Hypothalamus (tissue), 51 donors: ENCODE measurements at regions not wholly inside any gene's neighbourhood (a gene's known extent, or its start where the extent isn't known, plus 50 kb on each side); places are given as distances from the start of the nearest gene placed in this dataset.
A peak's percentile ranks its signal among the peaks of the same experiment; 100 is the strongest.
"Not testable (repeated sequence)": the region's sequence is repeated elsewhere in the genome, so short reads cannot be mapped to it uniquely, and the experiment has no call there.

Experiments used
- DNase-seq, 51 donors: peaks; one replicate each; lab custom pipeline; 2025; lab: John Stamatoyannopoulos, UW

- no peak for DNase-seq
These were observed 137.5 kb upstream of the SPRED1 start for GRCh38 chr15:38115121-38115520.

- DNase-seq: no peak
These were observed 134.9 kb upstream of the SPRED1 start for GRCh38 chr15:38117781-38118180.

DNA sequence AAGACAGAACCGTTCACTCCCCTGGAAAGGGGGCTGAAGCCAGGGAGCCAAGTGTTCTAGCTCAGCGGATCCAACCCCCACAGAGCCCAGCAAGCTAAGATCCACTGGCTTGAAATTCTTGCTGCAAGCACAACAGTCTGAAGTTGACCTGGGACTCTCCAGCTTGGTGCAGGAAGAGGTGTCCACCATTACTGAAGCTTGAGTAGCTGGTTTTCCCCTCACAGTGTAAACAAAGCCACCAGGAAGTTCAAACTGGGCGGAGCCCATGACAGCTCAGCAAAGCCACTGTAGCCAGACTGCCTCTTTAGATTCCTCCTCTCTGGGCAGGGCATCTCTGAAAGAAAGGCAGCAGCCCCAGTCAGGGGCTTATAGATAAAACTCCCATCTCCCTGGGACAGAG lies 132.8 kb upstream of the SPRED1 start:
- DNase-seq: not testable (repeated sequence)

GRCh38 chr15:38127306-38127771 lies 125.3 kb upstream of the SPRED1 start:
- DNase-seq: no peak

DNA sequence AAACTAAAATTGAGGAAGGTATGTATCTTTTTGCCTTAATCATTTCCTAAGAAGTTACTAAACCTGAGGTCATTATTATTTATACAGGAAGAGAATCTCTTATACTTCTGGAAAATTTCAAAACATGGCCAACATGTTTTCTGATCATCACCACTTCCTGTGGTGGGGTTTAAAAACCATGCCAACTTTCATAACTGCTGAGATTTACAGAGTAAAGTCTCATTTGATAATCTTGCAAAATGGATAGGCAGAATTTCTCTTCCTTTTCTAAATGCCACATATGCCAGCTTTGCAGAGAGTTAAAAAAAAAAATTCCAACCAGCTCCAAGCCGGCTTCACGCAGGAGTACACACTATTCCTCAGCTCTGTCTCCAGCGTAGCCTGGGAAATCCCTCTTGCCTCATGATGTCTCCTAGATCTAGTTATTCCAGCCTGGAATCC lies 124.3 kb upstream of the SPRED1 start:
- DNase-seq: peak in 2 of 51 donors; percentile 3 to 12

- DNase-seq: no peak
These were observed 123.7 kb upstream of the SPRED1 start for GRCh38 chr15:38128921-38129320.

DNA sequence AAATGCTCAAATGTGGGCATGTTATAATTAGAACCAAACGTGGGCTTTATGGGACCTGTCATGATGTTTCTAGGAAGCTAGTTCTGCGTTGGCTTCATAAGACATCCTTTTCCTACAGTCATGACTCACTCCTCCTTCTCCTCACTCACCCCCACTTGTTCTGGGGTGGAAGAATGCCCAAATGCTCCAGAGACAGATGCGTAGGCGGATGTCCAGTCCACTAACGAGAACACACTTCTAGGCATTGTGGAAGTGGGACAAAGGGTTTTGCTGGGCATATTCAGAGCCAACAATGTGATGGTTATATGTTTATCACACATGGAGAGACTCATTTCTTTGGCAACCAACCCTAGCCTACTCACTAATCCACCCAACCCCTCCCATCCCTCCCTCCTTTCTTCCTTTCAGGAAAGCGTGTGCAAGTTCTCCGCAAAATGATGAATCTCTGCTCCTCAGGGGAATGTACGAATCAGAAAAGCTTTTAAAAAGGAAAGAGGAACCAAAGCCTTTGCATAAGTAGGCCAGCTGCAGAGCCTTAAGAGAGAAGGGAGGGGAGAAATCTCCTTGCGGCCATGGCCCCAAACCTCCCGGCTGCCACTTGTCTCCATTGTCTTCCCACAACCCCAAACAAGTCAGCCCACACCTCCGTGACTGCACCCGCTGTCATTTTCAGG lies 123.0 kb upstream of the SPRED1 start:
- peak in 44 of 51 donors; percentile 6 to 86 (median 50) for DNase-seq

- DNase-seq: peak in 3 of 51 donors; percentile 25 to 39 (median 34)
These were observed 122.5 kb upstream of the SPRED1 start for GRCh38 chr15:38130205-38130567.

DNA sequence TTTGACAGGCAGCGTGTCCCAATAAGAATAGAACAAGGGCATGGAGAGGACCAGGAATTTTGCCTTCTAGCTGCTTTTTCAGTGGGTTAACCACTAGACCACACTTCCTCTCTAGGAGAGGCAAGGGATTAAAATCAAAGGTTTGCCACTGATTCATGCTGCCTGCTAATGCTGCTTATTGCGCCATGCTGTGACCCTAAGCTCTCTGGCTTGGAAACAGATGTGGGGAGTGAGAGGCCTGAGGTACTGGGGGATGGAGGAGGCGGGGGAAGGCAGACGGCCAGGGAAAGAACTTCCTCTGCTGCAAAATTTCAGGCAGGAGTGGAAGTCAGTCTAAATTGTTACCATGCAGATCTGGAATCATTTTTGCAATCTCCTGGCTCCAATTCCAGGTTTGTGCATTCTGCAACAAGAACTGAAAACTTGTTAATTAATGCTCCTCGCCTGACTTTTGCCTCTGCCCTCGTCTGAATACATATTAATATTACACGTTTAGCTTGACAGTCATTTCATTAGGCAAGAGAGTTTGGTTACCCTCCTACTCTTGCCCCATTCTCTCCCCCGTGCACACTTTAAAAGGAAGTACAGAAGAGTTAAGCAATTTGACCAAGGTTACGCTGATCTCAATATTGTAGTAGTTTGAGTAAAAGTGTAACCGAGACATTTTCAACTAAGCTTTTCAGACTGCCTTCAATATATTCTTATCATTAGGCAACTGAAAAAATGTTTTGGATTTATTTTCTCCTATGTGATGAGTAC lies 121.7 kb upstream of the SPRED1 start:
- peak in 44 of 51 donors; percentile 4 to 72 (median 31) for DNase-seq

GRCh38 chr15:38134252-38134651 lies 118.4 kb upstream of the SPRED1 start:
- peak in 2 of 51 donors; percentile 2 to 7 for DNase-seq

- not testable (repeated sequence) for DNase-seq
These were observed 110.4 kb upstream of the SPRED1 start for GRCh38 chr15:38142195-38142594.

GRCh38 chr15:38144921-38145320 lies 107.7 kb upstream of the SPRED1 start:
- DNase-seq: no peak

- peak in 21 of 51 donors; percentile 2 to 42 (median 11) for DNase-seq
These were observed 107.0 kb upstream of the SPRED1 start for GRCh38 chr15:38145651-38146111.

GRCh38 chr15:38147246-38147645 lies 105.4 kb upstream of the SPRED1 start:
- no peak for DNase-seq

- no peak for DNase-seq
These were observed 104.2 kb upstream of the SPRED1 start for GRCh38 chr15:38148471-38148870.

GRCh38 chr15:38149315-38149714 lies 103.3 kb upstream of the SPRED1 start:
- DNase-seq: no peak

DNA sequence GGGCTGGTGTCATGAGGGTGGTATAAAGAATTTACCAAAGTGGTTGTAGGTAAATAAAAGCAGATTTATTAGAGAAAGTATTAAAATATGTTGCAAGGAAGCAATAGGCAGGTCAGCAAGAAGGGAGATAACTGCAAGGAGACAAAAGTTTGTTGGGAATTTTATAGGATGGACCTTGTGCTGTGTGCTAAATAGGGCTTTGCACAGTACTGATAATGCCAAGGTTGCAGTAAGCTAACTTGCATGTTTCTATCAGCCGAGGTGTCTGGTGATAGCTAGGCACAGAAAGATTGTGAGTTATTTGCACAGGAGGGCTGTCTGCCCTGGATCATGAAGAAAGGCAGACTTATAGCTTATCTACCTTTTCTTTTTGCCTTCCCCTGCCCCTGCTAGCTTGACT lies 102.5 kb upstream of the SPRED1 start:
- no peak for DNase-seq

DNA sequence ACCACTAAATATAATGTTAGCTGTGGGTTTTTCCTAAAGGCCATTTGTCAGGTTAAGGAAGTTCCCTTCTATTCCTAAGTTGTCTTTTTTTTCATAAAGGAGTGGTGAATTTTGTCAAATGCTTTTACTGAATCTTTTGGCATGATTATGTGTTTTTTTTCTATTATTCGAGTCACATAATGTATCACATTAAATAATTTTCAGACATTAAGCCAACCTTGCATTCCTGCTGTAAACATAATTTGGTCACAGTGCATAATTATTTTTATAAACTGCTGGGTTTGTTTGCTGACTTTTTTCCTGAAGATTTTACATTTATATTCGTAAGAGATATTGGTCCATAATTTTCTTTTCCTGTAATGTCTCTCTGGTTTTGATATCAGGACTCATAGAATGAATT lies 101.8 kb upstream of the SPRED1 start:
- DNase-seq: no peak

- no peak for DNase-seq
These were observed 98.9 kb upstream of the SPRED1 start for GRCh38 chr15:38153781-38154180.

DNA sequence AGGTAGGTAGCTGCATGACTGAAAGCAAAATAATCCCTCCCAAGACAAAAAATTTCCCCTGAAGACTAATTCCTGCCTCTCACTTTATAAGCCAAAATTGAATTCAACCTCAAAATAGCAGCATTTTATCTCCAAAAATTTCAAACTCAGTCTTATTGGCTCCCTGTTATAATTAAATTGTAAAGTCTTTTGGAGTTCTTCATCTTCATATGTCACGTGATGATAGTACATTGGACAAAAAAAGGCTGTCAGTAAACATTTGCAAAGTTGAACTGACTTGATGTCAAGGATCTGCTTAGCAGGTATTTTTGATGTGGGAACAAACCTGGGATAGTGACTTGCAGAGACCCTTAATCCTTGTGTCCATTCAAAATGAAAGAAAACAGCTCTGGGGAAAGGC lies 98.4 kb upstream of the SPRED1 start:
- DNase-seq: no peak

GRCh38 chr15:38154837-38155236 lies 97.8 kb upstream of the SPRED1 start:
- no peak for DNase-seq

DNA sequence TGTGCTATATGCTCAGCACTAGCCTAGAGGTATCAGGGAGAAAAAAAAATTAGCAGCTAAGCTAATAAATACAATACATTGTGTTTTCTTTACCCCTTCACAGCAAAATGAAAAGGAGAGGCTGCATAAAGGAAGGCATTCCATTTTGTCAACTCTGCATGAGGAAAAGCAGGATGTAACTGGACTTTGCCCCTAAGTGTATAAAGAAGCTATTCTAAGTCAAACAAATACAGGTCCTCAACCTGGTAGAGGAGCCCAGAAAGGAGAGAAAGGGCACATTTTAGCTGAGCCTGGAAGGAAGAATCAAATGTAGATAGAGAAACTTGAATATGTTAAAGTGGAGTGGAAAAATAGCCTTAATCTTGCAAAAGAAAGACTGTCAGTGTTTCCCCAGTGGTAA lies 89.0 kb upstream of the SPRED1 start:
- no peak for DNase-seq
